Panc1 (cell line): ENCODE measurements at regions not wholly inside any gene's neighbourhood (a gene's known extent, or its start where the extent isn't known, plus 50 kb on each side); places are given as distances from the start of the nearest gene placed in this dataset.

ENCODE experiments used
- ATAC-seq: fragments of 200-7000 bp; cut with Tn5 transposase; 2 replicates; pipeline ENCODE4 v1.9.1; 2020; ENCODE audit warnings: mild to moderate bottlenecking, moderate library complexity
- BruUV-seq: library from RNA; stranded (reverse); fragments of 400-500 nt; replicated peaks from 2 replicates; lab custom pipeline; 2021; lab: Mats Ljungman, UMichigan
- CTCF ChIA-PET: fragments of 300-600 bp; sonication (Branson Sonifier 250); formaldehyde crosslinking; loops from one replicate; lab custom pipeline; 2022; ENCODE audit warnings: antibody characterized with exemption; lab: Charles Lee
- POLR2A ChIA-PET: fragments of 300-600 bp; sonication (Branson Sonifier 250); formaldehyde crosslinking; loops from one replicate; lab custom pipeline; 2022; ENCODE audit warnings: antibody characterized with exemption; lab: Charles Lee
- DNase-seq: peaks from one replicate; pipeline ENCODE4 v3.0.0-alpha.2; 2010; ENCODE audit warnings: low read depth, low spot score
- H3K27ac ChIP-seq: 2 replicates; pipeline ENCODE4 v1.5.1; 2011; ENCODE audit warnings: mild to moderate bottlenecking, low read length, inconsistent platforms
- H3K27me3 ChIP-seq: fragments of 200-500 bp; sonication (Bioruptor generic); 2 replicates; pipeline ENCODE4 v1.6.0; 2014; ENCODE audit warnings: low read length, inconsistent platforms; ENCODE audit not compliant: control insufficient read depth, insufficient read depth
- H3K36me3 ChIP-seq: fragments of 200-500 bp; sonication (Bioruptor generic); 2 replicates; pipeline ENCODE4 v1.5.1; 2014; ENCODE audit warnings: inconsistent platforms, mild to moderate bottlenecking, low read length, moderate library complexity; ENCODE audit not compliant: control insufficient read depth, insufficient read depth
- H3K4me1 ChIP-seq: 2 replicates; pipeline ENCODE4 v1.5.1; 2011; ENCODE audit warnings: inconsistent platforms, mild to moderate bottlenecking, low read length, moderate library complexity; ENCODE audit not compliant: control insufficient read depth, insufficient read depth
- H3K4me3 ChIP-seq, 2 experiments: 2 replicates each; pipeline ENCODE4 v1.5.1; 2011 to 2012; ENCODE audit warnings: low read depth in 2 of 2, low read length in 2 of 2, mild to moderate bottlenecking in 2 of 2, inconsistent platforms in 1 of 2, moderate library complexity in 1 of 2
- H3K9me3 ChIP-seq: fragments of 200-500 bp; sonication (Bioruptor generic); 2 replicates; pipeline ENCODE4 v1.5.1; 2014; ENCODE audit warnings: low read depth, mild to moderate bottlenecking, inconsistent platforms, low read length, moderate library complexity; ENCODE audit not compliant: control insufficient read depth, insufficient read depth
- CTCF ChIP-seq: fragments of 450-650 bp; IDR thresholded peaks from 2 replicates; pipeline ENCODE4 v1.5.1; 2017; ENCODE audit warnings: mild to moderate bottlenecking
- POLR2AphosphoS5 ChIP-seq: IDR thresholded peaks from 2 replicates; pipeline ENCODE4 v1.6.1; 2012; ENCODE audit warnings: mild to moderate bottlenecking, low read depth, low read length, moderate library complexity
- REST ChIP-seq, 2 experiments: IDR thresholded peaks; 2 replicates each; pipeline ENCODE4 v1.6.1; 2011 to 2012; ENCODE audit warnings: low read depth in 2 of 2, control low read depth in 1 of 2, low read length in 1 of 2, mild to moderate bottlenecking in 1 of 2, moderate library complexity in 1 of 2; ENCODE audit not compliant: insufficient read depth in 1 of 2
- SIN3A ChIP-seq: IDR thresholded peaks from 2 replicates; pipeline ENCODE4 v1.6.1; 2012; ENCODE audit warnings: low read depth, mild to moderate bottlenecking, low read length, moderate library complexity, borderline replicate concordance; ENCODE audit not compliant: insufficient read depth
- TCF7L2 ChIP-seq: IDR thresholded peaks from 2 replicates; pipeline ENCODE4 v1.6.1; 2011; ENCODE audit warnings: mild to moderate bottlenecking, low read depth, low read length, inconsistent platforms
- in situ Hi-C: cut with HindIII; loops from 2 replicates; pipeline ENCODE4 v1.10.0; 2016; ENCODE audit warnings: low sequenced_read_pairs, low pct_unique_long_range_greater_than_20kb
- intact Hi-C: fragments of 100-400 bp; cut with micrococcal nuclease; formaldehyde crosslinking; loops from one replicate; pipeline ENCODE4 v1.10.0; 2022; ENCODE audit not compliant: unreplicated experiment

- Histone ChIP-seq H3K4me3 (no peak overlapping the region), H3K36me3 (no peaks in the 10 kb centered on the region), H3K27me3 (no peaks in the 10 kb centered on the region), H3K27ac (no peak overlapping the region), H3K9me3 (no peaks in the 10 kb centered on the region), H3K4me1 (no peaks in the 10 kb centered on the region)
- CTCF ChIA-PET, result no interaction called here
- TF ChIP-seq REST (IDR thresholded peaks at IDR 0.05; ENCODE audit: insufficient read depth in 1 of 2, low read depth in 2 of 2, low read length in 1 of 2), result no peak
- no peak for TF ChIP-seq SIN3A
- no peak for TF ChIP-seq POLR2AphosphoS5
- no peak for TF ChIP-seq CTCF
- TF ChIP-seq TCF7L2, result no peak
- no TSS peak for BruUV-seq
- DNase-seq, result no peak
- POLR2A ChIA-PET, result no interaction called here
- ATAC-seq, result no peak
- in situ Hi-C loops, result no loop called here
- intact Hi-C loops, result no loop called here
Observed at GRCh38 chr14:79992407-79993198, 218.7 kb downstream of the DIO2 start.

- CTCF ChIA-PET, result no interaction called here
- H3K9me3 ChIP-seq, result no peaks in the 10 kb centered on the region
- TF ChIP-seq CTCF, result no peak
- TF ChIP-seq POLR2AphosphoS5, result no peak
- no peak for TF ChIP-seq TCF7L2
- TF ChIP-seq SIN3A, result no peak
- TF ChIP-seq REST (IDR thresholded peaks at IDR 0.05; ENCODE audit: insufficient read depth in 1 of 2, low read depth in 2 of 2, low read length in 1 of 2), result no peak
- H3K4me3 ChIP-seq, result no peak overlapping the region
- intact Hi-C loops (no loop called here), in situ Hi-C loops (no loop called here)
- H3K27me3 ChIP-seq, result no peaks in the 10 kb centered on the region
- no peaks in the 10 kb centered on the region for H3K36me3 ChIP-seq
- no peak overlapping the region for H3K27ac ChIP-seq
- ATAC-seq (no peak), DNase-seq (no peak)
- POLR2A ChIA-PET, result no interaction called here
- no peaks in the 10 kb centered on the region for H3K4me1 ChIP-seq
- BruUV-seq, result no TSS peak
Observed at GRCh38 chr14:79991866-79992265, 219.4 kb downstream of the DIO2 start.
